ENCODE measurements at regions not wholly inside any gene's neighbourhood (a gene's known extent, or its start where the extent isn't known, plus 50 kb on each side); places are given as distances from the start of the nearest gene placed in this dataset.

GRCh38 chr11:8779732-8780131, 97.1 kb downstream of the RPL27A start:
- DNase-seq, result no peak
- no peak overlapping the region for H3K4me2 ChIP-seq
- no peak overlapping the region for H2AFZ ChIP-seq
- no peaks in the 10 kb centered on the region for H3K4me1 ChIP-seq (replicated peaks; ENCODE audit: insufficient read depth)
- no peak overlapping the region for H3K27ac ChIP-seq
- CTCF ChIA-PET, result no interaction called here
- H3K27me3 ChIP-seq (ENCODE audit: insufficient read depth, low read depth), result no peaks in the 10 kb centered on the region
- H3F3A ChIP-seq (ENCODE audit: insufficient read depth, low read depth), result no peaks in the 10 kb centered on the region
- H3K36me3 ChIP-seq (ENCODE audit: low read depth), result no peaks in the 10 kb centered on the region
- TF ChIP-seq EZH2 (IDR thresholded peaks at IDR 0.05; ENCODE audit: low read depth), result no peak
- no peak for TF ChIP-seq CTCF (conservative IDR thresholded peaks at IDR 0.05)
- no peaks in the 10 kb centered on the region for H3K9me3 ChIP-seq (ENCODE audit: insufficient read depth, low read depth)
- POLR2A ChIA-PET (ENCODE audit: unreplicated experiment), result no interaction called here
- H4K20me1 ChIP-seq (ENCODE audit: insufficient read depth), result no peaks in the 10 kb centered on the region
- no peaks in the 10 kb centered on the region for H3K79me2 ChIP-seq (ENCODE audit: low read depth)
- H3K4me3 ChIP-seq, result no peak overlapping the region
- BruUV-seq (replicated peaks), result no TSS peak
- no peaks in the 10 kb centered on the region for H3K9me2 ChIP-seq (ENCODE audit: insufficient read depth)
- intact Hi-C loops (cut with micrococcal nuclease; ENCODE audit: unreplicated experiment), result no loop called here

- CTCF ChIA-PET, result no interaction called here
- no peaks in the 10 kb centered on the region for H3K27me3 ChIP-seq (ENCODE audit: insufficient read depth, low read depth)
- POLR2A ChIA-PET (ENCODE audit: unreplicated experiment), result interaction anchor here (0.7 kb wide), 1 partner anchor 89 kb away, joined by 4 read pairs; no protein-coding TSS in a partner anchor
- H3K9me2 ChIP-seq (ENCODE audit: insufficient read depth), result no peaks in the 10 kb centered on the region
- BruUV-seq (replicated peaks), result no TSS peak
- H3K79me2 ChIP-seq (ENCODE audit: low read depth), result no peaks in the 10 kb centered on the region
- TF ChIP-seq CTCF (conservative IDR thresholded peaks at IDR 0.05) (no peak), EZH2 (IDR thresholded peaks at IDR 0.05; ENCODE audit: low read depth) (no peak)
- intact Hi-C loops (cut with micrococcal nuclease; ENCODE audit: unreplicated experiment), result no loop called here
- H3K4me2 ChIP-seq, result no peak overlapping the region
- no peaks in the 10 kb centered on the region for H3K36me3 ChIP-seq (ENCODE audit: low read depth)
- DNase-seq, result no peak
- no peak overlapping the region for H3K27ac ChIP-seq
- no peaks in the 10 kb centered on the region for H3F3A ChIP-seq (ENCODE audit: insufficient read depth, low read depth)
- no peaks in the 10 kb centered on the region for H3K4me1 ChIP-seq (replicated peaks; ENCODE audit: insufficient read depth)
- H3K9me3 ChIP-seq (ENCODE audit: insufficient read depth, low read depth), result no peaks in the 10 kb centered on the region
- no peaks in the 10 kb centered on the region for H4K20me1 ChIP-seq (ENCODE audit: insufficient read depth)
- no peak overlapping the region for H3K4me3 ChIP-seq
- no peak overlapping the region for H2AFZ ChIP-seq
Observed at GRCh38 chr11:8784954-8785353, 102.4 kb downstream of the RPL27A start.

GRCh38 chr11:8785457-8785856, 102.9 kb downstream of the RPL27A start:
- CTCF ChIA-PET, result no interaction called here
- no peaks in the 10 kb centered on the region for H4K20me1 ChIP-seq (ENCODE audit: insufficient read depth)
- no peak overlapping the region for H3K4me2 ChIP-seq
- intact Hi-C loops (cut with micrococcal nuclease; ENCODE audit: unreplicated experiment), result no loop called here
- H3K9me2 ChIP-seq (ENCODE audit: insufficient read depth), result no peaks in the 10 kb centered on the region
- no peak overlapping the region for H3K4me3 ChIP-seq
- H3K27me3 ChIP-seq (ENCODE audit: insufficient read depth, low read depth), result no peaks in the 10 kb centered on the region
- no peak for DNase-seq
- no peaks in the 10 kb centered on the region for H3F3A ChIP-seq (ENCODE audit: insufficient read depth, low read depth)
- H3K9me3 ChIP-seq (ENCODE audit: insufficient read depth, low read depth), result no peaks in the 10 kb centered on the region
- no peaks in the 10 kb centered on the region for H3K36me3 ChIP-seq (ENCODE audit: low read depth)
- H3K4me1 ChIP-seq (replicated peaks; ENCODE audit: insufficient read depth), result no peaks in the 10 kb centered on the region
- BruUV-seq (replicated peaks), result no TSS peak
- H3K79me2 ChIP-seq (ENCODE audit: low read depth), result no peaks in the 10 kb centered on the region
- no peak overlapping the region for H2AFZ ChIP-seq
- TF ChIP-seq CTCF (conservative IDR thresholded peaks at IDR 0.05) (no peak), EZH2 (IDR thresholded peaks at IDR 0.05; ENCODE audit: low read depth) (no peak)
- POLR2A ChIA-PET (ENCODE audit: unreplicated experiment), result interaction anchor here (0.7 kb wide), 1 partner anchor 89 kb away, joined by 4 read pairs; no protein-coding TSS in a partner anchor
- no peak overlapping the region for H3K27ac ChIP-seq
